HS-5 (cell line): ENCODE measurements at regions not wholly inside any gene's neighbourhood (a gene's known extent, or its start where the extent isn't known, plus 50 kb on each side); places are given as distances from the start of the nearest gene placed in this dataset.
A peak's percentile ranks its signal among the peaks of the same experiment; 100 is the strongest.
"Not testable (repeated sequence)": the region's sequence is repeated elsewhere in the genome, so short reads cannot be mapped to it uniquely, and the experiment has no call there.

Experiments
- DNase-seq: peaks from one replicate; pipeline ENCODE4 v3.0.0-alpha.2; 2012; ENCODE audit warnings: low read depth

GRCh38 chr12:58310809-58311622 is 369.6 kb downstream of the ATP23 start:
- peak; percentile 97 for DNase-seq

GRCh38 chr12:58313091-58313855 is 371.9 kb downstream of the ATP23 start:
- peak; percentile 72 for DNase-seq

GRCh38 chr12:58314610-58315009 is 373.2 kb downstream of the ATP23 start:
- no peak for DNase-seq

- no peak for DNase-seq
Observed at GRCh38 chr12:58316926-58317325, 375.6 kb downstream of the ATP23 start.

DNA sequence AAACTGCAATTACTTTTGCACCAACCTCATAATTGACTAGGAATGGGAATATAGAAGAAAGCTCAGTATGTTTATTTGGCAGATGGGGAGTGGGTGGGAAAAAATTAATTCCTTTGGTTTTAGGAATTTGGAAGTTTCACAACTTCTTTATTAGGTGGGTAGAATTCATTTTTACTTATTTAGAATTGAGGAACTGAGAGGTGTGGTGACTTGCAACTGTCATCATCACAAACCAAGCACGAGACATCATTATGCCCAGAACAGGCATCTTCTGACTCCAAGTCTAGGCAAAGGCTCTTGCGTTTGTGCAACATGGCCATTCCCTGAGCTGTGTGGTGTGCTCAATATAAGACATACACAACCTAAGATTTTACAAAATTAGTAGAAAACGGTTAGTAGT is 380.0 kb downstream of the ATP23 start:
- no peak for DNase-seq

- DNase-seq: no peak
Observed at GRCh38 chr12:58323676-58324075, 382.3 kb downstream of the ATP23 start.

- no peak for DNase-seq
Observed at GRCh38 chr12:58325561-58325960, 384.2 kb downstream of the ATP23 start.

DNA sequence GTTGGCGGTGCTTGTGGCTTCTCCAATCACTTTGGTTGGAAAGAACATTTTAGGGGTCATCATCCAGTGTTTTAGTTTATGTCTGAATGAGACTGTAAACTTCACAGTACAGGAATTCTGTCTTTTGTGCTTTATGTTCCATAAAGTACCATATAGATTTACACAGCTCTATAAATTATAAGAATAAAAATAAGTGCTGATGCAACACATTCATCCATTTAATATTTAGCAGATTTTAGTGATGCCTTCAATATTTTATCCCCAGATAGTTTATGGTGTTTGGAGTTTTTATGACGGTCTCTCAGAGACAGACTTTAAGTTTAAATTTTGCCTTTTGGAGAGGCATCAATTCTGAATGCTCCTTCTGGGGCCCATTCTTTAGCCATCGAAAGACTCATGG is 385.2 kb downstream of the ATP23 start:
- no peak for DNase-seq

DNA sequence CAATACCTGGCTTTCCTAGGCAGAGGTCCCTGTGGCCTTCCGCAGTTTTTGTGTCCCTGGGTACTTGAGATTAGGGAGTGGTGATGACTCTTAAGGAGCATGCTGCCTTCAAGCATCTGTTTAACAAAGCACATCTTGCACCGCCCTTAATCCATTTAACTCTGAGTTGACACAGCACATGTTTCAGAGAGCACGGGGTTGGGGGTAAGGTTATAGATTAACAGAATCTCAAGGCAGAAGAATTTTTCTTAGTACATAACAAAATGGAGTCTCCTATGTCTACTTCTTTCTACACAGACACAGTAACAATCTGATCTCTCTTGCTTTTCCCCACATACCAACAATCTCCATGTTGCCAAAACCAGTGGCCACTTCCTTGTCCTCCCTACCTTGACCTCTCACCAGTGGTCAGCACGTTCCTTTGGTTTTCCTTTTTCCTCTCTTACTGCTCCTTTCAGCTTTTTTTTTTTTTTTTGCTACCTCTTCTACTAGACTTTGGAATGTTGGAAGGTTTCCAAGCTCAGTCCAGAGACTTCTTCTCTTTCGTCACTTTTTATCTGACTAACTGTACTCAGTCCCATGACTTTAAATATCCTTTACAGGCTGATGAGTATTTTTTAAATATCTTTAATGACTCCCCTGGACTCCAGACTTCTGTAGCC is 395.3 kb downstream of the ATP23 start:
- DNase-seq: peak; percentile 89

DNA sequence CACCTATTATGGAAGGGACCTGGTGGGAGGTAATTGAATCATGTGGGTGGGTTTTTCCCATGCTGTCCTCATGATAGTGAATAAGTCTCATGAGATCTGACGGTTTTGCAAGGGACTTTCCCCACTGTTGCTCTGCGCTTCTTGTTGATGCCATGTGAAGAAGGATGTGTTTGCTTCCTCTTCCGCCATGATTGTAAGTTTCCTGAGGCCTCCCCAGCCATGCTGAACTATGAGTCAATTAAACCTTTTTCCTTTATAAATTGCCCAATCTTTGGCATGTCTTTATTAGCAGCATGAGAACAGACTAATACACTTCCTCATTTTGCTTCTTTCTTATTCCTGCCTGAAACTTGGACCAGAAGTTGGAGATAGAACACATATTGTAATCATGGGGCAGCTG is 396.2 kb downstream of the ATP23 start:
- not testable (repeated sequence) for DNase-seq

DNA sequence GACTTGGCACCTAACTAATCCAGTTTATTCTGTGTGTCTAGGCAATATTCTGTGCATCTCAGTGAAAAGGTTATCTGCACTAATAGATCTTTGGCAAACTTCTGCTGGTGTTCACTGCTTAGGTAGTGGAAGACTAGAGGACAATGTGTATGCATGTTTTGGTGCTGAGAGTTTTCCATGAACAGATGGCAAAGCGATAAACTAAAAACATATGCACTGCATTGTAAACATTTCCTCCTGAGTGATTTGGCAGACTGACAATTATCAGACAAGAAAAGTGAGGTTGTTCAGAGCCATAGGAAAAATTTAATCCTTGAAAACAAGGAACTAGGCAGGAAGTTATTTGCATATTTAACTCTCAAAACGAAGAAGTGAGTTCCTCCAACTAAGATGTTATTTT is 400.4 kb downstream of the ATP23 start:
- DNase-seq: peak; percentile 60

- DNase-seq: no peak
Observed at GRCh38 chr12:58342736-58343135, 401.4 kb downstream of the ATP23 start.

DNA sequence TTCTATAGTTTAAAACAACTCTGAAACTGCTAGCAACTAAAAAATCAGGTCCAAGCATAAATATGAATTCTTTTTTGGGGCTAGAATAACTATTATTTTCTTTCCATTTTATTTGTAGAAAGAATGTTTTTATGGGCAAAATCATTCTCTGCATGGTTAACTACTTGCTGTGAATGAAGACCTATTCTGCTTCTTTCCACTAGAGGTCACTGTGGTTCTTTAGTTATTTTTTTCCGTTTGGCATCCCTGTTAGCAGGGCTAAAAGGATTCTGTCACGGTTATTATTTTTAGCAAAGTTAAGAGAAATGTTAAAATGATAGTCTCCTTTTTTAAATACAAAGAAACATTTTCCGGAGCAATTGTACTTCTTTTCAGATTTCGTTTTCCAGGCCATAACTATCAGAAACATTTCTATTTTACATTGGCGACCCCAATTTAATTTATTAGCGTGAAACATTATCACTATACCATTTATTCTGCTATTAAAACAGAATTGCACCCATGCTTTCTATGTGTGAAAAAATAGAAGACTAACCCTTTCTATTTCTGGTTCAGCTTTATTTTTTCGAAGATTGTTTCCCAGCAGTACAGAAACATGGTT is 404.8 kb downstream of the ATP23 start:
- DNase-seq: no peak

- no peak for DNase-seq
Observed at GRCh38 chr12:58347188-58347587, 405.8 kb downstream of the ATP23 start.

DNA sequence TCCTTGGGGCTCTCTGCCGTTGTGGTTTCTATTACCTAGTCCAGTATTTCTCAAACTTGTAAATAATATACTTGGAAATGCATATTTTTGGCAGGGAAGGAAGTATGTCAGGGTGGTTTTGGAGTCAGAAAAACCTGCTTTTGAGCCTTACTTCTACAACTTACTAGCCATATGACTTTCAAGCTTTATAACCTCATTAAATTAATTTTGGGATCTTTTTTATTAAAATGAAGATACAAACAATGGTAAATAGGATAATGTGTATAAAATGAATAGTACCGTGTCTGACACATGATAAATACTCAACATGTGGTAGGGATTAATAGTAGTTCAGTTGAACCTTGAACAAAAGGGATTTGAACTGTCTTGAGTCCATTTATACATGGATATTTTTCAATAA is 406.3 kb downstream of the ATP23 start:
- DNase-seq: no peak

DNA sequence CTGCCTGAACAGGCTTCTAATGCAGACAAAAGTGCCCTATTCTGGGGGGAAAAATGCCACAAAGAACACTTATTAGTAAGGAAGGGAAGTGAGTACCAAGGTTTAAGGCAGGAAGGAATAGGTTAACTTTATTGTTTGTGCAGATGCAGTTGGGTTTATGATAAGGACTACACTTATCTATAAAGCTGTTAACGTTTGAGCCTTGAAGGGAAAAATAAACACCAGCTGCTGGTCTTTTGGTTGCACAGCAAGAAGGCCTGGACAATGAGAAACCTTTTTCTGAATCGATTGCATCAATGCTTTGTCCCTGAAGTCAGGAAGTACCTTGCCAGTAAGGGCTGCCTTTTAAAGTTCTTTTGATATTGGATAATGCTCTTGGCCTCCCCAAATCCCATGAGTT is 407.8 kb downstream of the ATP23 start:
- DNase-seq: no peak

DNA sequence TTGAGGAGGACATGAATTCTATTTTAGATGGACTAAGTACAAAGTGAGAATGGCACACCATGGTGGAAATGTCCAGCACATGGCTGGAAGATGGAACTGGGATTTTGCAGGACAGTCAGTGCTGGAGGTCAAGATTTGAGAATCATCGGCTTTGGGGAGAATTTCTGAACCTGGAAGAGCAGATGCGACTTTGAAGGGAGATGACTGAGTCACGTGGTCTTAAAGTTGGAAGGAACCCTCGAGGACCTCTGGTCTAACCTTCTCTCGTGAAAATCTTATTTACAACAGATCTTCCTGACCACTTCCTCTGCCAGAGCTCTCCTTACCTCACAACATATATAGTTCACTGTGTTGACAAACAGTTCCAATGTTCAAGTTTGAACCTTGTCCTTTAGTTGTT is 415.4 kb downstream of the ATP23 start:
- DNase-seq: no peak

GRCh38 chr12:58357511-58357910 is 416.1 kb downstream of the ATP23 start:
- DNase-seq: no peak

- DNase-seq: no peak
Observed at GRCh38 chr12:58358369-58358768, 417.0 kb downstream of the ATP23 start.

GRCh38 chr12:58359084-58359483 is 417.7 kb downstream of the ATP23 start:
- no peak for DNase-seq

- DNase-seq: no peak
Observed at GRCh38 chr12:58361056-58361455, 419.7 kb downstream of the ATP23 start.

- DNase-seq: no peak
Observed at GRCh38 chr12:58363971-58364370, 422.6 kb downstream of the ATP23 start.
